Activated CD8-positive, alpha-beta memory T cell treated with anti-CD3 and anti-CD28 coated beads, Interleukin-2, amount 50 U/mL, for 24 hours (primary cell): ENCODE measurements at regions not wholly inside any gene's neighbourhood (a gene's known extent, or its start where the extent isn't known, plus 50 kb on each side); places are given as distances from the start of the nearest gene placed in this dataset.
"Not testable (repeated sequence)": the region's sequence is repeated elsewhere in the genome, so short reads cannot be mapped to it uniquely, and the experiment has no call there.

Source experiments
- DNase-seq: peaks from one replicate; pipeline ENCODE4 v3.0.0-alpha.2; 2020; ENCODE audit errors: extremely low read depth

- DNase-seq, result no peak
Measured at GRCh38 chr10:21364196-21365114, 161.0 kb downstream of the SKIDA1 start.

GRCh38 chr10:21363731-21364104, 161.8 kb downstream of the SKIDA1 start:
- DNase-seq, result no peak

GRCh38 chr10:21363092-21363730, 162.3 kb downstream of the SKIDA1 start:
- no peak for DNase-seq

GRCh38 chr10:21359202-21359601, 166.3 kb downstream of the SKIDA1 start:
- DNase-seq, result no peak

GRCh38 chr10:21355591-21356011, 169.9 kb downstream of the SKIDA1 start:
- DNase-seq, result no peak

GRCh38 chr10:21352886-21353285, 172.6 kb downstream of the SKIDA1 start:
- DNase-seq, result no peak

GRCh38 chr10:21351594-21351993, 173.9 kb downstream of the SKIDA1 start:
- not testable (repeated sequence) for DNase-seq

GRCh38 chr10:21349912-21350286, 175.6 kb downstream of the SKIDA1 start:
- no peak for DNase-seq

- no peak for DNase-seq
Measured at GRCh38 chr10:21347785-21348170, 177.7 kb downstream of the SKIDA1 start.

- DNase-seq, result no peak
Measured at GRCh38 chr10:21347043-21347784, 178.3 kb downstream of the SKIDA1 start.

GRCh38 chr10:21343087-21343486, 182.4 kb downstream of the SKIDA1 start:
- no peak for DNase-seq

- DNase-seq, result not testable (repeated sequence)
Measured at GRCh38 chr10:21342499-21342898, 183.0 kb downstream of the SKIDA1 start.

- DNase-seq, result no peak
Measured at GRCh38 chr10:21340331-21340730, 185.2 kb downstream of the SKIDA1 start.

GRCh38 chr10:21337171-21337792, 188.2 kb downstream of the SKIDA1 start:
- DNase-seq, result no peak

GRCh38 chr10:21336476-21337170, 188.9 kb downstream of the SKIDA1 start:
- no peak for DNase-seq

- no peak for DNase-seq
Measured at GRCh38 chr10:21334891-21335696, 190.4 kb downstream of the SKIDA1 start.

GRCh38 chr10:21330628-21331020, 194.9 kb downstream of the SKIDA1 start:
- no peak for DNase-seq

GRCh38 chr10:21329995-21330627, 195.4 kb downstream of the SKIDA1 start:
- DNase-seq, result no peak

GRCh38 chr10:21327289-21327993, 198.0 kb downstream of the SKIDA1 start:
- no peak for DNase-seq
